H1 (cell line): ENCODE measurements at regions not wholly inside any gene's neighbourhood (a gene's known extent, or its start where the extent isn't known, plus 50 kb on each side); places are given as distances from the start of the nearest gene placed in this dataset.

ENCODE experiments used
- CTCF ChIA-PET: fragments of 300-600 bp; sonication (Branson Sonifier 250); formaldehyde crosslinking; loops from one replicate; lab custom pipeline; 2021; ENCODE audit not compliant: partially characterized antibody; lab: Charles Lee
- POLR2A ChIA-PET: fragments of 300-600 bp; sonication (Branson Sonifier 250); formaldehyde crosslinking; loops from one replicate; lab custom pipeline; 2021; ENCODE audit warnings: inconsistent platforms; ENCODE audit not compliant: partially characterized antibody; lab: Charles Lee
- DNase-seq, 2 experiments: peaks; one replicate each; pipeline versions ENCODE4 v3.0.0 to v3.0.0-alpha.2; 2010 to 2022; ENCODE audit warnings: low spot score in 2 of 2, low read depth in 1 of 2, mixed read lengths in 1 of 2
- FAIRE-seq: peaks from 2 replicates; lab custom pipeline; 2011; peaks lifted over from hg19 to GRCh38; lab: Jason Lieb, UNC
- H2AFZ ChIP-seq: 2 replicates; pipeline ENCODE4 v1.8.1; 2012; ENCODE audit warnings: low read length, inconsistent platforms
- H2AK5ac ChIP-seq: 2 replicates; pipeline ENCODE4 v1.6.1; 2013; ENCODE audit warnings: low read depth, low read length
- H2BK120ac ChIP-seq: replicated peaks from 2 replicates; pipeline ENCODE3; 2013; ENCODE audit warnings: low read depth, low read length, inconsistent platforms
- H2BK12ac ChIP-seq: 2 replicates; pipeline ENCODE4 v1.6.1; 2013; ENCODE audit warnings: low read depth, low read length
- H2BK15ac ChIP-seq: 2 replicates; pipeline ENCODE4 v1.6.1; 2013; ENCODE audit warnings: low read length
- H2BK20ac ChIP-seq: 2 replicates; pipeline ENCODE4 v1.6.1; 2013; ENCODE audit warnings: low read length
- H2BK5ac ChIP-seq: 2 replicates; pipeline ENCODE4 v1.6.1; 2013; ENCODE audit warnings: low read depth, low read length
- H3K14ac ChIP-seq: 2 replicates; pipeline ENCODE4 v1.6.1; 2013; ENCODE audit warnings: inconsistent platforms; ENCODE audit not compliant: insufficient read length
- H3K18ac ChIP-seq: 2 replicates; pipeline ENCODE4 v1.6.1; 2013; ENCODE audit warnings: low read length; ENCODE audit errors: extremely low read depth
- H3K23ac ChIP-seq: 2 replicates; pipeline ENCODE4 v1.6.1; 2013; ENCODE audit warnings: inconsistent platforms; ENCODE audit not compliant: insufficient read length
- H3K23me2 ChIP-seq: 2 replicates; pipeline ENCODE4 v1.6.1; 2013; ENCODE audit warnings: low read depth, low read length
- H3K27ac ChIP-seq: 2 replicates; pipeline ENCODE4 v1.6.1; 2011; ENCODE audit warnings: low read depth, low read length, inconsistent platforms
- H3K27me3 ChIP-seq, 4 experiments: replicated peaks in 1 of 4; 1 replicate in 1 of 4; 2 replicates in 3 of 4; pipeline versions ENCODE4 v1.6.1 to v1.8.1; 2011 to 2013; ENCODE audit warnings: low read length in 3 of 4, mild to moderate bottlenecking in 3 of 4, inconsistent platforms in 2 of 4, mixed read lengths in 2 of 4, moderate library complexity in 1 of 4; ENCODE audit not compliant: control insufficient read depth in 3 of 4, insufficient read depth in 3 of 4; ENCODE audit errors: extremely low read depth in 1 of 4
- H3K36me3 ChIP-seq, 4 experiments: 2 replicates each; pipeline versions ENCODE4 v1.6.1 to v1.8.1; 2011 to 2013; ENCODE audit warnings: mild to moderate bottlenecking in 4 of 4, low read length in 3 of 4, moderate library complexity in 2 of 4, control low read depth in 1 of 4, inconsistent platforms in 1 of 4; ENCODE audit not compliant: insufficient read depth in 4 of 4, control insufficient read depth in 2 of 4
- H3K4ac ChIP-seq: replicated peaks from 2 replicates; pipeline ENCODE3; 2013; ENCODE audit warnings: low read length, low read depth, mixed read lengths, inconsistent platforms; ENCODE audit not compliant: insufficient read length
- H3K4me1 ChIP-seq, 4 experiments: replicated peaks in 1 of 4; 1 replicate in 1 of 4; 2 replicates in 3 of 4; pipeline versions ENCODE4 v1.6.1 to v1.8.1; 2011 to 2013; ENCODE audit warnings: low read length in 3 of 4, inconsistent platforms in 2 of 4, mixed read lengths in 1 of 4; ENCODE audit not compliant: insufficient read depth in 4 of 4, control insufficient read depth in 3 of 4
- H3K4me2 ChIP-seq, 2 experiments: 2 replicates each; pipeline versions ENCODE4 v1.6.1 to v1.8.1; 2011 to 2013; ENCODE audit warnings: low read depth in 2 of 2, low read length in 2 of 2, control low read depth in 1 of 2, inconsistent platforms in 1 of 2, mild to moderate bottlenecking in 1 of 2; ENCODE audit not compliant: insufficient read depth in 1 of 2
- H3K4me3 ChIP-seq, 4 experiments: fragments of 200-600, 300-600 bp in 1 of 4; sonication (generic), shearing (Covaris generic), sonication (Bioruptor Twin) in 1 of 4; 2 replicates each; pipeline versions ENCODE4 v1.5.1 to v1.8.1; 2011 to 2016; ENCODE audit warnings: low read length in 4 of 4, low read depth in 3 of 4, control low read depth in 2 of 4, inconsistent platforms in 2 of 4, mild to moderate bottlenecking in 2 of 4, mixed read lengths in 1 of 4, moderate library complexity in 1 of 4; ENCODE audit not compliant: insufficient read depth in 2 of 4; ENCODE audit errors: extremely low read depth in 1 of 4
- H3K56ac ChIP-seq: replicated peaks from 2 replicates; pipeline ENCODE3; 2013; ENCODE audit warnings: low read depth, mild to moderate bottlenecking, mixed read lengths, low read length, inconsistent platforms; ENCODE audit not compliant: insufficient read length
- H3K79me1 ChIP-seq: 2 replicates; pipeline ENCODE4 v1.6.1; 2013; ENCODE audit warnings: low read depth, low read length, control low read depth
- H3K79me2 ChIP-seq, 2 experiments: 2 replicates each; pipeline versions ENCODE4 v1.6.1 to v1.8.1; 2012 to 2013; ENCODE audit warnings: low read length in 2 of 2, mild to moderate bottlenecking in 2 of 2, inconsistent platforms in 1 of 2; ENCODE audit not compliant: insufficient read depth in 2 of 2, control insufficient read depth in 1 of 2
- H3K9ac ChIP-seq, 4 experiments: replicated peaks in 1 of 4; 1 replicate in 1 of 4; 2 replicates in 3 of 4; pipeline versions ENCODE4 v1.6.1 to v1.8.1; 2011 to 2013; ENCODE audit warnings: low read depth in 3 of 4, low read length in 3 of 4, control low read depth in 2 of 4, mild to moderate bottlenecking in 2 of 4, moderate library complexity in 2 of 4, inconsistent platforms in 1 of 4; ENCODE audit errors: extremely low read depth in 1 of 4
- H3K9me3 ChIP-seq, 2 experiments: 2 replicates each; pipeline versions ENCODE4 v1.6.1 to v1.8.1; 2012 to 2013; ENCODE audit warnings: mild to moderate bottlenecking in 2 of 2, moderate library complexity in 2 of 2, control low read depth in 1 of 2, inconsistent platforms in 1 of 2, low read depth in 1 of 2, low read length in 1 of 2, mixed read lengths in 1 of 2; ENCODE audit not compliant: insufficient read depth in 2 of 2
- H4K20me1 ChIP-seq, 2 experiments: replicated peaks in 1 of 2; 2 replicates each; pipeline versions ENCODE3 to v1.8.1; 2011 to 2013; ENCODE audit warnings: inconsistent platforms in 2 of 2, low read length in 2 of 2, mild to moderate bottlenecking in 1 of 2; ENCODE audit not compliant: insufficient read depth in 2 of 2, control insufficient read depth in 1 of 2
- H4K5ac ChIP-seq: 2 replicates; pipeline ENCODE4 v1.6.1; 2013; ENCODE audit warnings: low read length, low read depth, mixed read lengths, inconsistent platforms; ENCODE audit not compliant: insufficient read length
- H4K8ac ChIP-seq: 2 replicates; pipeline ENCODE4 v1.8.0; 2013; ENCODE audit warnings: mild to moderate bottlenecking, moderate library complexity, low read length, inconsistent platforms; ENCODE audit not compliant: insufficient read depth; ENCODE audit errors: extremely low read depth
- H4K91ac ChIP-seq: replicated peaks from 2 replicates; pipeline ENCODE3; 2013; ENCODE audit warnings: low read length, mixed read lengths, inconsistent platforms; ENCODE audit not compliant: insufficient read length
- ATF3 ChIP-seq: IDR thresholded peaks from 2 replicates; pipeline ENCODE4 v1.6.1; 2011; ENCODE audit warnings: low read depth, mild to moderate bottlenecking, low read length; ENCODE audit not compliant: insufficient read depth
- CHD1 ChIP-seq: IDR thresholded peaks from 2 replicates; pipeline ENCODE4 v1.6.1; 2012; ENCODE audit warnings: low read depth, low read length, improper control_type of control experiment
- EP300 ChIP-seq, 2 experiments: IDR thresholded peaks; 1 replicate in 1 of 2; 2 replicates in 1 of 2; pipeline ENCODE4 v1.6.1; 2011 to 2012; ENCODE audit warnings: low read depth in 2 of 2, low read length in 2 of 2, mild to moderate bottlenecking in 2 of 2, borderline replicate concordance in 1 of 2, inconsistent platforms in 1 of 2, moderate library complexity in 1 of 2
- POLR2A ChIP-seq, 2 experiments: IDR thresholded peaks; 1 replicate in 1 of 2; 2 replicates in 1 of 2; pipeline ENCODE4 v1.6.1; 2011; ENCODE audit warnings: low read depth in 2 of 2, low read length in 2 of 2, mild to moderate bottlenecking in 2 of 2; ENCODE audit errors: control extremely low read depth in 1 of 2
- POLR2AphosphoS5 ChIP-seq: IDR thresholded peaks from 2 replicates; pipeline ENCODE4 v1.6.1; 2011; ENCODE audit warnings: low read depth, low read length
- RXRA ChIP-seq: IDR thresholded peaks from 2 replicates; pipeline ENCODE4 v1.6.1; 2011; ENCODE audit warnings: low read depth, mild to moderate bottlenecking, low read length, moderate library complexity; ENCODE audit not compliant: insufficient read depth
- SP1 ChIP-seq: IDR thresholded peaks from 2 replicates; pipeline ENCODE4 v1.6.1; 2011; ENCODE audit warnings: low read depth, low read length
- SP4 ChIP-seq: IDR thresholded peaks from 2 replicates; pipeline ENCODE4 v1.6.1; 2012; ENCODE audit warnings: low read length, inconsistent platforms
- SRF ChIP-seq: IDR thresholded peaks from 2 replicates; pipeline ENCODE4 v1.6.1; 2011; ENCODE audit warnings: mild to moderate bottlenecking, low read depth, low read length, moderate library complexity
- WGBS, 2 experiments: shearing (Covaris generic) in 1 of 2; methylation state at CpG; one replicate each; pipeline versions ENCODE4 v1.1.6 to v1.1.7; 2013 to 2015; ENCODE audit warnings: low lambda C conversion rate in 2 of 2, mixed read lengths in 2 of 2, inconsistent platforms in 1 of 2, low coverage in 1 of 2, missing lambda C conversion rate in 1 of 2; ENCODE audit not compliant: insufficient replicate concordance in 2 of 2, insufficient coverage in 1 of 2, insufficient read length in 1 of 2; ENCODE audit errors: extremely low coverage in 1 of 2, missing lambda C conversion rate in 1 of 2; 5-methylcytosine and 5-hydroxymethylcytosine counted together

DNA sequence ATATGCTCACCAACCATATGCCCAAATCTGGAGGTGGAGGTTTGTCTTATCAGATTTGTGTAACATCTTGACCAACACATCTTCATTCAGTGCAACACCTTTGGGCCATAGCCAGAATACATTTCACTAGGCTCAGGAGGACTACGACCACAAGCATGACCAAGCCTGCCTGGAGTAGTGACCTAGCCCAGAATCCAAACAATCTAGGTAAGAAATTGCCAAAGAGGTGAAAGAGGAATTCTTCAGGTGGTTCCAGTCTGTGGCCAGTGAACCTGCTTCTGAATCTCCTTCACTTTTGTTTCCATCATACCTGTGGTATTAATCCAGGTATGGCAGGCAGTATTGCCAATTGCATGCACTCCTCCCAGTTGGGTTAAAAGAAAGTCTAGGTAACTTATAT, 112.8 kb upstream of the RAB18 start:
- DNase-seq (no peak), FAIRE-seq (no peak)
- Histone ChIP-seq H2BK5ac (no peak overlapping the region), H3K9ac (no peak overlapping the region), H3K23me2 (no peaks in the 10 kb centered on the region), H2AFZ (no peak overlapping the region), H3K4me1 (peaks cover 0 to 3% (median 1%) of the 10 kb centered on the region in 4 experiments; a peak in 4 of 7 replicates), H4K91ac (no peak overlapping the region), H3K79me1 (no peaks in the 10 kb centered on the region), H2BK15ac (no peak overlapping the region), H3K36me3 (no peaks in the 10 kb centered on the region), H3K4ac (no peak overlapping the region), H4K20me1 (no peaks in the 10 kb centered on the region), H2AK5ac (no peak overlapping the region), H2BK120ac (no peak overlapping the region), H2BK12ac (no peak overlapping the region), H3K18ac (no peak overlapping the region), H3K23ac (no peak overlapping the region), H3K4me2 (no peak overlapping the region), H2BK20ac (no peak overlapping the region), H4K8ac (no peak overlapping the region), H3K14ac (no peak overlapping the region), H3K9me3 (no peaks in the 10 kb centered on the region), H3K79me2 (no peaks in the 10 kb centered on the region), H3K27ac (no peak overlapping the region), H3K27me3 (no peaks in the 10 kb centered on the region), H3K56ac (no peak overlapping the region), H3K4me3 (no peak overlapping the region), H4K5ac (no peak overlapping the region)
- POLR2A ChIA-PET: interaction anchor here (0.6 kb wide), 1 partner anchor 120 kb away, joined by 3 read pairs; no protein-coding TSS in a partner anchor
- CTCF ChIA-PET: no interaction called here
- 80% methylated on average over 1 of the region's 1 CpG; no CpG with 5 or more reads in 1 of the 2 experiments for WGBS, 2 experiments
- TF ChIP-seq RXRA: no peak
- no peak for TF ChIP-seq SP4
- no peak for TF ChIP-seq SP1
- TF ChIP-seq CHD1: no peak
- no peak for TF ChIP-seq SRF
- no peak for TF ChIP-seq POLR2A (IDR thresholded peaks at IDR 0.05; ENCODE audit: control extremely low read depth in 1 of 2, low read depth in 2 of 2, low read length in 2 of 2)
- no peak for TF ChIP-seq POLR2AphosphoS5
- TF ChIP-seq ATF3: no peak
- TF ChIP-seq EP300 (IDR thresholded peaks at IDR 0.05; ENCODE audit: borderline replicate concordance in 1 of 2, low read depth in 2 of 2, low read length in 2 of 2): no peak
